Left lobe of liver (tissue), 2 donors: ENCODE measurements at regions not wholly inside any gene's neighbourhood (a gene's known extent, or its start where the extent isn't known, plus 50 kb on each side); places are given as distances from the start of the nearest gene placed in this dataset.

Experiments
- ATAC-seq: fragments of 200-7000 bp; cut with Tn5 transposase; one replicate; pipeline ENCODE4 v1.9.1; 2020; ENCODE audit warnings: mild to moderate bottlenecking, moderate library complexity
- DNase-seq: peaks from one replicate; pipeline ENCODE4 v3.0.0-alpha.2; 2020; ENCODE audit warnings: low spot score
- donor health status: DM: no; HTN: no; CAD: no; lungs with moderate emphysema.
- donor health status: DM: no; HTN: yes; CAD: no.

- DNase-seq = no peak
- no peak for ATAC-seq
These were observed 71.2 kb upstream of the NECTIN1 start for GRCh38 chr11:119800171-119800570.

DNA sequence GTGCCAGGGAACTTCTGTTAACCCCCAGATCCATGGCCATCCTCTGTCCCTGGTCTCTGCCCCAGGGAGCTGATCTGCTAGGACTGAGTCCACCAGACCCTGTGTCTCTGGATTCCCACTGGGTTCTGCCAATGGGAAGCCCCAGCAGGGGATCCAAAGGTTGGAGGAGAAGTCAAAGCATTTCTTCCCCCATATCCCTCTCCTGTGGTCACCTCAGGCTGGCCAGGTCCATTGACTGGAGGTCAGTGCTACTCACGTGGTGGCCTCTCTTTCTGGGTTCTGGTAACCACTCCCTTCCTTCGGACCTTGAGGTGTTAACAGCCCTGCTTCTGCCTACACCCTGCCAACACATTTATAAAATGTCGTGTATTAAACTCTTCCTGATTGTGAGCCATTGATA is 69.7 kb upstream of the NECTIN1 start:
- DNase-seq (no peak), ATAC-seq (no peak)

DNA sequence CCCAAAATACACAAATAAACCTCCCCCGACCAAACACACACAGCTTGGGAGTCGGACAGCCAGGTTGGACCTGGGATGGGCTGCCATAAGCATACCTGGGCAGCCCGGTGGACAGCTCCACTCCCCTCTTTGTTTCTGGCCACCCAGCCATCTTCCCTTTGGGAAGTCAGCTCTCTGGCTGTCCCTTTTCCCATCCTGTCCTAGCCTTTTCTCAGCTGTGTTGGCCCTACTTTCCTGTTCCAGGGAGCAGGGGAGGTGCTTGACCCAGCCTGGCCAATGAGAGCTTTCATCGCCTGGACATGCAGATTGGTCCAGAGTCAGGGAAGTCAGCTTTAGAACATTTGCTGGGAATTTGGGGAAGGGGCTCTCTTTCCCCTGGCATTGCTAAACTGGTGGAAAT is 68.7 kb upstream of the NECTIN1 start:
- ATAC-seq (no peak), DNase-seq (no peak)

GRCh38 chr11:119797123-119797611 is 68.2 kb upstream of the NECTIN1 start:
- DNase-seq (no peak), ATAC-seq (no peak)

DNA sequence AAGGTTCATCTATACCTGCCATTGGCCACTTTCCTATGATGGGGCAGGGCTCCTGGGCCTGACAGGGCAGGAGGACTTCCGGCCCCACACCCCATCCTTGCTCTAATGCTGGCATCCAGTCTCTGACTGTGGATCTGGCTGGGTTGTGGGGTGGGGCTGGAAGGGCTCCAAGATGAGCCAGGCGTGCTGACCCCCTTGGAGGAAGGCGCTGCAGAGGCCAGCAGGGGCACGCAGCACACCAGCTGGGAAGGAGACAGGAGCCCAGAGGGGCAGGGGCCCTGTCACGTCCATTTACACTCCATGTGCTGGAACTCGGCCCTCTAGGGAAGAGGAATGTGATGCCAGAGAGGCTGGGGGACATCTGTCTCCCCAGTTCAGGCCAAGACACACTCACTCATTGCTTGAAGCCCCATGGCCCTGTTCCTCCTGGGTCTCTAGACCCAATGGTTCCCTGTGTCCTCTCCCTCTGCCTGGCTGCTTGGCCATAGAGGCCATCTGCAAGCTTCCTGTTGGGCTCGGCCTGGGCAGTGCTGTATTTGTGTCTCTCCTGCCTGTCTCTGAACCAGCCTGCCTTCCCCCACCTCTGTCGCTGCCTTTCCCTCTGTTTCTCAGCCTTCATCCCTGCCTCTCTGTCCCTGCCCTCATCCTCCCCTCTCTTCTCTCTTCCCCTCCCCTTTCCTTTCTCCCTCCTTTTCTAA is 67.5 kb upstream of the NECTIN1 start:
- no peak for DNase-seq
- no peak for ATAC-seq

- ATAC-seq = no peak
These were observed 66.7 kb upstream of the NECTIN1 start for GRCh38 chr11:119795690-119796089.

GRCh38 chr11:119795231-119795630 is 66.2 kb upstream of the NECTIN1 start:
- no peak for DNase-seq
- ATAC-seq = no peak

More at GRCh38 chr11:119795690-119796089, 66.7 kb upstream of the NECTIN1 start:
- DNase-seq = no peak

DNA sequence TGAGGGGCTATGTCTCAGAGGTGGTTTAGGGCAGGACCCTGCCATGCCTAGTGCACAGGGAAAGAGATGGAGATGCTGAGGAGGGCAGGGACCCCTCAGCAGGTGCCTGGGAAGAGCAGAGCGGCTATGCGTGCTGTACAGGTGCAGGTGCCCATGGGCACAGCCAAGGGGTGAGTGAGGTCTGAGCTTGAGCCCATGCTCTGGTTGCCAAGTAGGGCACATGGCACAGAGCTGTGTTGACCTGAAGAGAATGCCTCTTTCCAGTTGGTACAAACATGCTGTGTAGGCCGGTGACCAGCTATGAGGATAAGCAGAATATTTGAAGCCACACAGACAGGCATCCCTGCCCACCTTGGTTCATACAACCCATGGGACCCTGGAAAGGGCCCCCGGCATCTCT is 65.8 kb upstream of the NECTIN1 start:
- DNase-seq (no peak), ATAC-seq (peak; percentile 62)

- DNase-seq = no peak
These were observed 65.2 kb upstream of the NECTIN1 start for GRCh38 chr11:119794141-119794665.

GRCh38 chr11:119793335-119793984 is 64.5 kb upstream of the NECTIN1 start:
- no peak for ATAC-seq

More at GRCh38 chr11:119794141-119794665, 65.2 kb upstream of the NECTIN1 start:
- ATAC-seq = no peak

GRCh38 chr11:119791701-119792151 is 62.7 kb upstream of the NECTIN1 start:
- DNase-seq (no peak), ATAC-seq (no peak)

More at GRCh38 chr11:119793335-119793984, 64.5 kb upstream of the NECTIN1 start:
- DNase-seq = no peak

- DNase-seq (no peak), ATAC-seq (no peak)
These were observed 62.0 kb upstream of the NECTIN1 start for GRCh38 chr11:119791047-119791446.

DNA sequence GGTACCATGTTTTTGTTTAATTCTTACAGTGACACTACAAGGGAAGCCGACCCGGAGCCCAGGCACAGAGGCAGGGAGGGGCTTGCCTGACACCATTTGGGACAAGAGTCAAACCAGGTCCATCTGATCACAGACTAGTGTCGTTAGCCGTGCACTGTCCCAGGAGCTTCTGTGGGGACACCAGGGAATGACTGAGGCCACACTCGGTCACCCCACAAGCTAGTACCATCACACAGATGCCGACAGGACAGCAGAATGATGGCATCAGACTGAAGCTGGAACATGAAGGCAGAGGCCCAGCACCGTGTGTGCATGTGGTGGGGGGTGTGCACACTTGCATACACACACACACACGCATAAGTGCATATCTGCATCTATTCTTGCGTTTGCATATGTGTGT is 61.5 kb upstream of the NECTIN1 start:
- ATAC-seq (no peak), DNase-seq (no peak)

DNA sequence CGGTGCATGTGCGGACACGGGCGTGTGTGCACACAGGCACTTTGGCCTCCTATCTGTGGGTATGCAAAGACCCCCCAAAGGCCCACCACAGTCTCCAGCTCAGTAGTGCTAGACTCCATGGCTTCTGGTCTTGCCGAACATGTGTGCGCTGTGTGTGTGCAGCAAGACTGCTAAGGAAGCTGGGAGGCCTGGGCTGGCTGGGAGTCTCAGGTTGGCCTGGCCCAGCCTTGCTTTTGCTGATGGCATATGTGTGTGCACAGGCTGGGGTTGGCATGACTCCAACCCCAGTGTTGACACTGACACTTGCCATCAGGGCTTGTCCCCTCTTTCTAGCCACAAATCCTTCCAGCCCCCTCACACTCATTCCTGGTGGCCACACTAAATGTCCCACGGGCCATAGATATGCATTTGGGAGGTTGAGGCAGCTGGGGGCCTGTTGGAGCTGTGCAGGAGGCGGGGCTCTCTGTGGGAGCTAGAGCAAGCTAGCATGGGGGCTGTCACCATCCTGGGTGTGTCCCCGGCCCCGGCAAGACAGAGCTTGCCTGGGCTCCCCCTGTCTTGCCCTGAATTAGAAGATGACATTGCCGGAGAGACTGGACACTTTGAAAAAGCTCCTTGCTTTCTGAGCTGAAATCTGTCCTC is 60.9 kb upstream of the NECTIN1 start:
- DNase-seq (no peak), ATAC-seq (no peak)

GRCh38 chr11:119788911-119789560 is 60.0 kb upstream of the NECTIN1 start:
- DNase-seq (no peak), ATAC-seq (no peak)

- no peak for ATAC-seq
- DNase-seq = no peak
These were observed 59.3 kb upstream of the NECTIN1 start for GRCh38 chr11:119788096-119788883.

- no peak for ATAC-seq
- no peak for DNase-seq
These were observed 58.1 kb upstream of the NECTIN1 start for GRCh38 chr11:119787074-119787461.

DNA sequence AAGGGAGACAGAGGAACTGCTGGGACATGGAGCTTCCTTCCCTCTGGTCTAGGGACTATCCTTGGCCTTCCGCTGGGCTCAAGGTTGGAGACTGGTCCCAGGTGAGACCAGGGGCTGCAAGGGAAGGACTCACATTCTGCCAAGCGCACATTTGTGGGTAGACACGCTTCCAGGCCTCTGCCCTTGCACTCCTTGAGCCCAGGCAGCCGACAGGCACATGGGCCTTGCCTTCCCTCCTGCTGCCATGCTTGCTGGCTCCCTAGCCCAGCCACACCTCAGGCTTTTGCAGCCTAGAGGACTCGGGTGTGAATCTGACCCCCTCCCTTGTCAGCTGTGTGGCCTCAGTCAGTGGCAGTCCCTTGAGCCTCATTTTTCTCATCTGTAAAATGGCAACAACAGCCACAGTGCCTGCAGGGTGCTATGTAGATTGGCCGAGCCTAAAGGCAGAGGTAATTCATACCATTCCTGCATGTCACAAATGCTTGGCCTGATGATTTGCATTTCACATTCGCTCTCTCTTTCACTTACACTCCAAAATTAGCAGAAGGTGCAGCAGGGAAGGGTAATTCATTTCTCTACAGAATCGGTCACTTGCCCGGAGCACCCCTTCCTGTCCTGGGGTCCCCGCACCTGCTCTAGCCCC is 57.6 kb upstream of the NECTIN1 start:
- ATAC-seq (no peak), DNase-seq (no peak)

- ATAC-seq = no peak
- no peak for DNase-seq
These were observed 56.1 kb upstream of the NECTIN1 start for GRCh38 chr11:119785131-119785530.

GRCh38 chr11:119784421-119784820 is 55.4 kb upstream of the NECTIN1 start:
- ATAC-seq = no peak

More at GRCh38 chr11:119784421-119784820, 55.4 kb upstream of the NECTIN1 start:
- DNase-seq = no peak
